NCI-H526 treated with DMSO at 0.1 percent for 48 hours (cell line): ENCODE measurements at regions not wholly inside any gene's neighbourhood (a gene's known extent, or its start where the extent isn't known, plus 50 kb on each side); places are given as distances from the start of the nearest gene placed in this dataset.
"Not testable (repeated sequence)": the region's sequence is repeated elsewhere in the genome, so short reads cannot be mapped to it uniquely, and the experiment has no call there.

Source experiments
- DNase-seq: peaks from one replicate; lab custom pipeline; 2025; lab: John Stamatoyannopoulos, UW

DNA sequence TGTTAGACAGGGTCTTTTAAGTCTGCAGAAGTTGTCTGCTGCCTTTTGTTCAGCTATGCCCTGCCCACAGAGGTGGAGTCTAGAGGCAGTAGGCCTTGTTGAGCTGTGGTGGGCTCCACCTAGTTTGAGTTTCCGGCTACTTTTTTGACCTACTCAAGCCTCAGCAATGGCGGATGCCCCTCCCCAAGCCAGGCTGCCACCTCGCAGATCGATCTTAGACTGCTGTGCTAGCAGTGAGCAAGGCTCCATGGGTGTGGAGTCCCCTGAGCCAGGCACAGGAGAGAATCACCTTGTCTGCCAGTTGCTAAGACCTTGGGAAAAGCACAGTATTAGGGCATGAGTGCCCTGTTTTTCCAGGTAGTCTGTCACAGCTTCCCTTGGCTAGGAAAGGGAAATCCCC is 664.6 kb upstream of the DPPA4 start:
- DNase-seq = not testable (repeated sequence)

DNA sequence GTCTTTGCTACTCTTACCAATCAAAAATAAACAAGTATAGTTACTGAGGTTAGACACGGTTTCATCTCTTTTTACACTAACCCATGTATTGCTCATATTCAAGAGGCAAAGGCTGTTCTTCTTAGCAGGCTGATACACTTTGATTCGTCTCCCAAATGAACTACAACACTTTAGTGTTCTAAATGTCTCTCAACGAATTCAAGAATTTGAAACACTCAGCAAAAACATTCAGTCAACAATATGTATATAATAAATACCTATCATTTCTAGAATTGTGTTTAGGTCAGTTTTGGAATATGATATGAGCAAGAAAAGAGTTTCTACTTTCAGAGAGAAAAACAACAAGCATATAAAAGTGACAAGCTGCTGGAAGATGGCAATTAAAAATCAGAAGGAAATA is 669.6 kb upstream of the DPPA4 start:
- no peak for DNase-seq

DNA sequence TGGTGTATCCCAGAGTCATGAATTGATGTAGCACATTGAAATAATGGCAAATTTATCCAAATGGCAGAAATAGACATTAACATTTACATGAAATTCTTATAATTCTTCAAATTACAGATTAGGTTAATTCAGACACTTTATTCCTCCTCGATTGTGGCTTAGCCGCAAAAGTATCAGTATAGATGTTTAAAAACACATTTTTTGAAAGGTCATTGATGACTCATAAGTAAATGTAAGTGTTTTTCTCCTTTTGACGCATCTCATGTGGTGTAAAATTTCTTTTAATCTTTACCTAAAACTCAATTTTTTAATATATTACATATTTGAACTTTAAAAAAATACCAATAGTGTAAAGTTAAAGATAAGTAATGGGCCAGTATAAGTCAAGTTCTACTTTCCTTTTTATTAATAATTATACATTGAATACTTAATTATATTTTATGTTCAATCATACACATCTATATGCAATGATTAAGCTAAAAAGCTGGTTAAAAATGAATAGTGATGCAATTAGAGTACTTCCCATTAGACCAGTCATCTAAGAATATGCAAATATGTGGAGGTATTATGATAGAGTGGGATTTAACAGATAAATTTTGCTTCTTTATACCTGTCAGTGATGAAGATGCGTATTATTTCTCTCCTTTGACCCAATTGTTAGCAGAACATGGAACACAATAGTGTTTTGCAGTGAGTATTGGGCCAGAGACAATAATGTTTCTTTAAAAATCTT is 678.1 kb upstream of the DPPA4 start:
- no peak for DNase-seq

DNA sequence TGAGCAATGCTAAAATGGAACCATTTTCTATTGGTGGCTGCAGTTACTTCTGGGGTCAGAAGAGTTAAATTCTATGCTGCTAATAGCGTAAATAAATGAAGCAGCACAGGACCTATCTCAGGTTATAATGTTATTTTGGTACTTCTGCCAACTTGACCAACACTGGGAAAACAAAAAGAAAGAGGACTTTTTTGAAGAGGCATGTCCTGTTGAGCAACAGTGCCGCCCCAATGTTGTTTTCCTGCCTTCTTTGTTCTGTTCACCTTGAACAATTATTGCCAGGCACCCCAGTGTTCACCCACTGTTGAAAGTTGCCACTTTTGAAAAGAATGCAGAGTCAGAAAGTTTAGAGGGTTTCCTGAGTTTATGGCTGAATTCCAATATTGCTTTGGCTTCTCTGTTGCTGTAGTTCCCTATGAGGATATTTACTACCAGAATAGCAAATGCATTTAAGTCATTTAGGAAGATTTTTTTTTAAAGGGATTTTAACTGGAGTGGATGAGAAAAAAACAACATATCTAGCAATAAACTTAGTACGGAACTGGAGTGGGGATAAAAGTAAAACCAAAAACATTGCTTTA is 679.0 kb upstream of the DPPA4 start:
- no peak for DNase-seq

DNA sequence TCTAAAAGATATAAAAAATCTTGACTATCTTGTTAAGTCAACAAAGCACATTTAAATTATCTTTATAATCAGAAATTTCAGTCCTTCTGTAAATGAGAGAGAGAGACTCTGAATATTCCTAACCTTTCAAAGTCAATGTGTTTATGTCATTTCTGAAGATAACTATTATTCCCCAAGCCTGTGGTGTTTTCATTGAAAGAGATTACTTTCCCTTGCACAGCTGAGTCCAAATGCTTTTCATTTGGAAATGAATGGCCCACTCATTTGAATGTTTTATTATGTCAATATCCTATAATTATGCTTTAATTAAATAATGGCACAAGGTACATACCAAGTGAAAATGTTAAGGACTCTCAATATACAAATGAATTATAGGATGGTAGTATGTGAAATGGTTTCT is 680.0 kb upstream of the DPPA4 start:
- no peak for DNase-seq

DNA sequence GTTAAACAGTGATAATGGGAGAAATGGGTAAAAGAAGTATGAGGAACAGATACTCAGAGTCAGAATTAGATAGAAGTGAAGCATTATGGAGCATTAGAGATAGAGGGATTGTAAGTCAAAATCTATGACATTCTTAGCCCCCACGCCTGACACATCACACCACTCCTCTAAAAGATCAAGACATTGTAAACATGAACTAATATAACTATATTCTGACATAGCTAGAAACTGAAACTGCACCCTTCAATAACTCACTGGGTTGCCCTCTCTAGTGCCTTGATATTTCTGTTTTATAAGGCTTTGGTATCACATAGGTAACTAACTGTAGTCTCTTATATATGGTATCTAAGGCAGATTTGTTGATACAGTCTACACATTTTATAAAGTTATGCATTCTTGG is 684.3 kb upstream of the DPPA4 start:
- DNase-seq = no peak

DNA sequence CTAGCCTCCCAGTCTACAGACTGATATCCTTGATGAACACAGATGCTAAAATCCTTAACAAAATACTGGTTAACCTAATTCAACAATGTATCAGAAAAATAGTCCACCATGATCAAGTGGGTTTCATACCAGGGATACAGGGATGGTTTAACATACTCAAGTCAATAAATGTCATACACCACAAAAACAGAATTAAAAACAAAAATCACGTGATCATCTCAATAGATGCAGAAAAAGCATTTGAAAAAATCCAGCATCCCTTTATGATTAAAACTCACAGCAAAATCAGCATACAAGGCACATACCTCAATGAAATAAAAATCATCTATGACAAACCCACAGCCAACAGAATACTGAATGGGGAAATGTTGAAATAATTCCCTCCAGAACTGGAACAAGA is 685.7 kb upstream of the DPPA4 start:
- not testable (repeated sequence) for DNase-seq

DNA sequence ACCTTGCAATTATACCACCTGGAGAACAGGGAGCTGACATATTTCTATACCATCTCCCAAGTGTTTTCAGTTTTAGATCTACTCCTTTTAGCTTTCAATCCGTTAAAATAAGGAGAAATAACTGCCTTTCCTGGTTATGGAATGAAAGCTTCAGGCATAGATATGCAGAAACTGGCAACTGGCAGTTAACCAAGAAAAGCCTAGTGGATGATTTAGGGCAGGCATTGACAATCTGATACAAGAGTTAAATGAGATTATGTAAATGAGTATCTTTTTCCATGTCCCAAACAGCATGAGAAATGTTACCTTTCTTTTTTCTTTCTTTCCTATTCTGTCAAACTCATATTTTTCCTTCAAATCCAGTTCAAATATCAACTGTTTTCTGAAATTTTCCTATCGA is 689.1 kb upstream of the DPPA4 start:
- DNase-seq = no peak

DNA sequence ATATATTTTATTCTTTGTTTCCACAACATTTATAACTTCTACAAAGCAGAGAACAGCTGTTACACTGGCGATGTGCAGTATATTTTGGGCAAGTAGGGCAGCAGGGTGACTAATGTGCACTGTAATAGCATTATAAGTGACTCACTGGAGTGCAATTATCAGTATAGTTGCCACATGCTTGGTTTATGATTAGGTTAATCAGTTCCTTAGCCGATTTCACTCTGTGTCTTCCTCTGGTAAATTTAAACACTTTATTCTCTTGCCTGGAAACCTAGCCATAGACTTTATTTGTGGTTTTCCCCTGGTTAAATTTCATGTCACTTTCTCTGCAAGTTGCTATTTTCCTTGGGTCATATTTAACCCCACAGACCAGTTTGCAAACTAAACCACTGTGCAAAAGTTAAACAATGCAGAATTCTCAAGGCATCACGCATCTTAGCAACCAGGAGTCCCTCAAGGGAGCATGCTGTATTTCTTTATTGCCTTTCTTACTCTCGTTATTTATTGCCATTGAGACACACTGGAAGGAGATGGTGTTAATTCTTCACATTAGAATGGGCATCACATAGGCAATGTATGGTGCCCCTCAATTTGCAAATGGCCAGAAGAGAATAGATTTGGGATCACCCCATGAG is 690.2 kb upstream of the DPPA4 start:
- no peak for DNase-seq

DNA sequence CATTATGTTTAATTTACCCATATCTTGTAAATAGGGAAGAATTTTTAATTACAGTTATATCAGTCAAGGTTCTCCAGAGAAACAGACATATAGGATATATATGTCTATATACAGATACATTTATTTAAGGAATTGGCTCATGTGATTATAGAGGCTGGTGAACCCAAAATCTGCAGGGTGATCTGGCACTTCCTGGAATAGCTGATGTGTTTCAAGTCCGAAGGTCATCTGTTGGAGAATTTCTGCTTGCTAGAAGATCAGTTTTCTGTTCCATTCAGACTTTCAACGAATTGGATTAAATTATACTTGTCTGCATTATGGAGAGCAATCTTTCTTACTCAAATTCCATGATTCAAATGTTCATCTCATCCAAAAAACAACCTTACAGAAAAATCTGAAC is 694.6 kb upstream of the DPPA4 start:
- DNase-seq = no peak

DNA sequence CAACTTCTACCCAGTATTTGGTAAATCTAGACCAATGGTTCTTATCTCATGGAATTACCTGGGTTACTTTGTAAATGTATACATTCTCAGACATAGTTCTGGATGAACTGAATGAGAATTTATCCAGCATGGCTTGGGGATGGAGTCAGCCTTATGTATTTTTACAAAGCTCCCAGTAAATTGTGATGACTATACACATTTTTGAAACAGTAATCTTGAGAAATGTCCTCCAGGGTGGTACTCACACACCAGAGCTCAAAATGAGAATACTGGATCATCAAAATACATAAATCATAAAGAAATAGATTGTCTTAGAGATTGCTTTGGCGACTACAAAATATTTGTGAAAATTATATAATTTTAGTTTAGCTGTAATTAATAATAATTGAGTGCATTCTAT is 722.1 kb upstream of the DPPA4 start:
- DNase-seq = no peak

DNA sequence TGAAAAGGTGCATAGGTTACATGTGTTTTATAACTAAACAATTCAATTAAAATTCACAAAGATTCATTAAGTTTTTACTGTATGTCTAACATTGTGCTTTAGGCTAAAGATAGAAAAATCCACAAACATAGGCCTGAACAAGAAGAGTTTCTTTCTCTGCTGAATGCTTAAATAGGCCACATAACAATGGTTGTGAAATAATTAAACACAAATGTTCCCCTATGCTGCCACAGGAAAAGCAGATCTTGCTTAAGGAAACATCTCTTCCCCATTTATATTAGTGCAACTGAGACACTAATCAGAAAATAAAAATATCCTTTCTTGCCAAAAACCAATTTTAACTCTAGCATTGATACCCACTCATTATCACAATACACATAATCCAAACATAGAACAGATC is 725.4 kb upstream of the DPPA4 start:
- no peak for DNase-seq

DNA sequence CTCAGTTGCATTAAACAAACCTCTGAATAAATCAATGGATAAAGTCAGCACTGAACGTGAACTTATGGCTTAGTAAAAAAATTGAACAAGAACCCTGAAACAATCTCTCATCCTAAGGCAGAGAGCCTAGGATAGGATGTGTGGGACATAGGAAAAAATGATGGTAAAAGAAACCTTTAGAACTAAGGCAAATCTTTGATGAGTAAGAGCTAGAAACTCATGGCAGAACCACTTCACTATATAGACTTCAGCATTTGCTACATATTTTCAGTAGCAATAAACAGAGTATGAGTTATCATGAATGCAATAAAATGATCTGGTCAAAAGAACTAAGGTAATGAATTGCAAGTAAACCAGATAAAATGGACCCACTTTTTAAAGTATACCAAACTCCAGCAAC is 725.8 kb upstream of the DPPA4 start:
- DNase-seq = no peak

DNA sequence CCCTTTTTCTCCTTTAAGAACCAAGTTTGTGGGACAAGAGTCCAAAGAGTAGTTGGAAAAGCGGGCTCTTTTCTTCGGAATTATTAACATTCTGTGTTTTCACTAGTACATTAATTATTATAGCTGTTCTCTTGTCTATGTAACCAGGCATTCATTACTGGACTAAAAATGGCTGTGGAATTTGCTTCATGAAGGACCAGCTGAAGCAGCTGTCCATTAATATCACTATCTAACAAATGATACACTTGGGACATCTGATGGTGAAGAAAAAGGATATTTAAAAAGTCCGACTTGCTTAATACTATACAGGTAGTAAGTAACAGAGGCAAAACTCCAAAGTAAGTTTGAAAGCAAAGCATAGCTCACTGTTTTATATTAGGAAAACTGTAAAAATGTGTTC is 728.9 kb upstream of the DPPA4 start:
- no peak for DNase-seq

DNA sequence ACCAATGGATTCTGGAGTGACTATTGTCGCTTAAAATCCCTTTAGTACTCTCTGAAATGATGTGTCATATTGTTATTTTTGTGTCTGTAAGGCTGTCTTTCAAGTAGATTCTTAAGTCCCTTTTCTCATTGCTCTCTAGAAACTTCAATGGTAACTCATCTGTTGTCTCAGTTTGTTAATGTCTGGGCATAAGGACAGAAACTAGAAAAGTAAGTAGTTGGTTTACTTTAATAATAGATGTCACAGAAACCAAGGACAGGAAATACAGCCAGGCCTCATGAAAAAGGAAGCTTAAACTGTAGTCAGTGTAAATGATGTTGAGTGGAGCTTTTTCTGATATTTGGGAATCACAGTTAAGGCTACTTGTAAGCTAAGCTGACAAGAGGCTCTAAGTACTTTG is 730.2 kb upstream of the DPPA4 start:
- DNase-seq = no peak

DNA sequence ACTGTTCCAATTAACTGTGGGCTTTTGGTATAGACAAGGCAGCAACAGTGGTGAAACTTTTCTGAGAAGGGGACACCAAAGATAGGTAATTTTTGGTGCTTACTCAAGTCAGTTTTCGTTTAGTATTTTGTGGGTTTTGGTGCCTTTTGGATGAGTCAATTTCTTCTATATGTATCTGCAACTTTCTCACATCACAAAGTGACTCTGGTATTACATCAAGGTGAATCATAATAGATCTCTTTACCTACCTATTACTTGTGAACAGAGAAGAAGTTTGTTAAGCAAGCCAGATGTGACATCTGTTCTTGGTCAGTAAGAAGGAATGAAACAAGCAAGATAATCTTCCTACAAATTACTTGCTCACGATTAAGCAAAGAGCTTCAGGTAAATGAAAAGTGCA is 732.4 kb upstream of the DPPA4 start:
- DNase-seq = no peak

DNA sequence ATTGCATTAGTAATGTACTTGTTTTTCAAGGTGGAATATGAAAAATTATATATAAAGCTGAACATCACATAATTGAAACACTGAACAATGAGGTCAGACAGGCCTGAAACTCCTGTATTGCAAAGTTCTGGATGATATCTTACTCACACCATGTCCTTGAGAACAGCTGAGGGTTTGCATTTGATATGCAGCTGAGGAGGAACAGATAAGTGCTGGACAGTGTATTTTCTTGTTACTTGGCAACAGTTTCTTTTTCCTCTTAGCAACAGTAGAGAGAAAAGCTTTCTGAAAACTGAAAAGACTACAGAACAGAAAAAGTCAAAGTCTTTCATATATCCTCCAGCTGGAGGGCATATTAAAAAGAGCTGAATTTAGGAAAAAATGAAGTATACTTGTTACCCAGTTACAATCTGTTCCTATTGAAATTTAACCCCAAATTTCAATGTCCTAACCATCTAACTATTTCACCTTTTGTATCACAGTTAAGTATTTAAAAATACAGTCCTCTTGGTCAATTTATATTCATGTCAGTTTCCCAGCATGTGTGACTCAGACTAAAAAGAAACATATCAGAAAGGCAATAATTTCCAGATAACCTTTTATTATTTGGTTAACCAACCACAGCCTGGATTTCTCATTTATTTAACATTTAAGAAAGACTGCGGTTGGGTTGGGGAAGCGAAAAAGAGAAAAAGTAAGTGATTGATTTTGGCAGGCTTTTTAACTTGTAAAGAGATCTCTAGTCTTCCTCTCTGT is 733.0 kb upstream of the DPPA4 start:
- DNase-seq = no peak

DNA sequence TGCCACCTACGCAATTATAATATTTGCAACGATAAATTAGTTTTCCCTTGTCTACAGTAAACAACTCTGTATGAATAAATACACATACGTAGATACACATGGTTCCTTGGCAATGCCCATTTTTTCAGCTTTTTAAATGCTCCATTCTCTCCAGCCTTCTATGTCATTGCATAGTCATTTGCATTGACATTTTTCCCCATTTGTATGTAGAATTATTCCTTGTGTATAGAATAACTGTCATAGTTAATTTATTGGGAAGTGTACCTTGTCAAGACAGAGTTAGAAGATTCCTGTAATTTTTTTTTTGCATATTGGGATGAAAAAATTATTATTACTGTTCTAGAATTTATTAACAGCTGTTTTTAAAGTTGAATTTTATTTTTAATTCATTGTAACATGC is 736.7 kb upstream of the DPPA4 start:
- DNase-seq = no peak

DNA sequence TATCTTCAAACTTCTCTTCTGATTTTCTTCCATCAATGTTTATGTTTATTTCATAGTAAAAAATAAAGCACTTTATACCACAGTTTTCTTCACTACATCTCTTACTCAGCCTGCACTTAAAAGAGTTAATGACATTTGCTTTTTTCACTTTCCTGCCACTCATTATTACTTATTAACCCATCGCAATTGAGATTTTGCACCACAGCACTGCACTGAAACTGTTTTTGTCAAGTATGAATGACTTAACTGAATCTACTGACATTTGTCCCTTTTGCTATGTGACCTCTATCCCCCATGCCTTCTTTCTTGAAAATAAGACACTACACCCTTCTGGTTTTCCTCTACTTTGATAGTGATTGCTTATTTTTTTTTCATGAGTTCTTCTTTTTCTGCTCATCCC is 739.7 kb upstream of the DPPA4 start:
- DNase-seq = no peak

DNA sequence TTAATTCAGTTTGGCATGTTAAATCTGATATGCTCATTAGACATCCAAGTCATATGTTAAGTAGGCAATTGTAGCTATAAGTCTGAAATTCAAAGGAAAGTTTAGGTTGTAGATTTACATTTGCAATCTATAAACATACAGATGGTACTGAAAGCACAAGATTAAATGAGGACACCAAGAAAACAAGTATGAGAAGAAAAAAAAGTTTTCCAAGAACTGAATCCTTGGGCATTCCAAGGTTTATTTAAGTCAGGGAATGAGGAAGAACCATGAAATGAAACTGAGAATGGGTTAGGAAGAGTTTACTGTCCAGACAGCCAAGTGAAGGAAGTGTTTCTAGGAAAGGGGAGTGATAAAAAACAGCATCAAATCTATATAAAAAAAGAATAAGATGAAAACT is 756.1 kb upstream of the DPPA4 start:
- no peak for DNase-seq

DNA sequence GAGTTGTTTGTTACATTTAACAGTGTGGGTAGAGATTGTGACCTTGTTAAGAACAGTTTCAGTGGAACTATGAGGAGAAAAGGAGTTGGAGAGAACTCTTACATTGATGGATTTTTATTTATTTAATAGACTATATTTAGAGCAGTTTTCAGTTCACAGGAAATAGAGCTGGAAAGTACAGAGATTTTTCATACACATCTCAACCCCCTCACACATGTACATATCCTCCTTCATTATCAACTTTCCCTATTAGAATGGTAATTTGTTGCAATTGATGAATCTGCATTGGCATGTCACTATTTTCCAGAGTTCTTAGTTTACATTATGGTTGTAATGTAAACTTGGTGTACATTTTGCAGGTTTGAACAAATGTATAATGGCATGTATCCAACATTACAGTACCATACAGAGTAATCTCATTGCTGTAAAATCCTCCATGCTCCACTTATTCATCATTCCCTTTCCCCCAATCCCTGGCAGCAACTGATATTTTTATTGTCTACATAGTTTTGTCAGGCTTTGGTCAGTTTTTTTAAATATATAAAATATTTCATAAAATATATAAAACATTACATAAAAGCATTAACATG is 756.6 kb upstream of the DPPA4 start:
- no peak for DNase-seq

DNA sequence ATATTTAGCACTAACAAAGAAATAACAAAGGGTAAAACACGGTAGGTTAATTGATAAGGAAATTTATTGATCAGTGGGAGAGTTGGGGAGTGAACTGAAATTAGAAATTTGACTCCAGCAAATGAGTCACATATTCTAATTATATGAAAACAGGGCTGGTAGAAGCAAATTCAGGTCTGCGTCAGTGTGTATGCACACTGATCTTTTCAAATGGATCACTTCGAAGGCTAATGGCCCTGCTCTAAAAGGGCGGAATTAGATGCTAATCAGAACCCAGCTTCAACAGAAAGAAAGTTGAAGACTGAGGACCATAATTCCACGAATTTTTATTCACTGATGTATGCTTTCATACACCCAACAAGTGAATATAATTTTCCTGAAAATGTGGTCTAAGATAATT is 762.4 kb upstream of the DPPA4 start:
- DNase-seq = peak; percentile 0

DNA sequence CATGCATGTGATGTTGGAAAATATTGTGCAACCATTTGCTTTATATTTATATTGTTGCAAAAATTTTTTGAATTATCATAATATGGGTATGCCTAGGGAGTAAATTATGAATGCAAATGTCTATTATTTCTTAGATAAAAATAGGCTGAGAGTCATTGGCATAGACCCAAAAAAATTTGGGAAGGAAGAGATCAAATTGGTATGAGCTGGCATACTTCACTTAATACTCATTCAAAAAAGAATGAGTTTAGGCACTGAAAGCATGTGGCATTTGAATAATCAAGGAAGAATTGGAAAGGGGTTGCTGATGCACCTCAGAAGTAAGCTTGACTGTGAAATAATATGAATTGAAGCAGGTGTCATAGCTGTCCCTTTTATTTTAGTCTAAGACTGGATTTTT is 764.0 kb upstream of the DPPA4 start:
- no peak for DNase-seq
